GM19397 (cell line): ENCODE measurements at regions not wholly inside any gene's neighbourhood (a gene's known extent, or its start where the extent isn't known, plus 50 kb on each side); places are given as distances from the start of the nearest gene placed in this dataset.
"Not testable (repeated sequence)": the region's sequence is repeated elsewhere in the genome, so short reads cannot be mapped to it uniquely, and the experiment has no call there.

Source experiments
- ATAC-seq: cut with Tn5 transposase; IDR thresholded peaks from one replicate; pipeline ENCODE4 v1.9.1; 2021; ENCODE audit warnings: mild to moderate bottlenecking, moderate library complexity; ENCODE audit not compliant: unreplicated experiment

DNA sequence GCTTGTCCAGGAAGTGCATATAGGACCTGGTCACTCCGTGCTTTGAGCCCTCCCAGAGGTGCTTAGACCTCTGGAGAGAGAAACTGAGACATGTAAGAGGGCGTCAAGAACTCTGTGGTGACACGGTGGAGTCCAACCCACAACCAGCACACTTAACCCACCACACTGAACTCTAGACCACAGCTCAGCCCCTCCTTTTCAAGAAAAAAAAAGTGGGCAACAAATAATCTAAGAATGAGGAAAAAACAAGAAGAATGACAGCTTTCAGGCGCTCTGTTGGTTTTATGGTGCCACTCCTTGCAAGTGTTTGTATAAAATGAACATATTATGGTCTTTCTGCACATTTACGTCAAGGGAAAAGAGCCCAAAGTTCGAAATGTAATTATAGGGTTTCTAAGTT, 50.2 kb upstream of the SNAPC3 start:
- no peak for ATAC-seq

DNA sequence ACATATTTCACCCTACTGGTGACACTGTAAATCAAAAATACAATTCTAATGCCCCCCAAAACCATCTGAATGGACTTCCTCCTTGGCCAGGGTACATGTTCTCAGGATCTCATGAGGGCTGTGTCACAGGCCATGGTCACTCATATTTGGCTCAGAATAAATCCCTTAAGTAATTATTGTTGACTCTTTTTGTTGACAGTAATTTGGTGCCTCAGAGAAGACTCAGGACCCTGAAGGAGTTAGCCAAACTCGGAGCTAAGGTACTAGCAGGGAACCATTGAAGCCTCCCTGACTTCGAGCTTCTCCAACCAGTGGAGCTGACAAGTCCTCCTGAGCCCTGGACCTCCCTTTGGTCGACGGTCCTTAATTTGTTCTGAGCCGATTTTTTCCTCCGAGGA, 51.2 kb upstream of the SNAPC3 start:
- no peak for ATAC-seq

DNA sequence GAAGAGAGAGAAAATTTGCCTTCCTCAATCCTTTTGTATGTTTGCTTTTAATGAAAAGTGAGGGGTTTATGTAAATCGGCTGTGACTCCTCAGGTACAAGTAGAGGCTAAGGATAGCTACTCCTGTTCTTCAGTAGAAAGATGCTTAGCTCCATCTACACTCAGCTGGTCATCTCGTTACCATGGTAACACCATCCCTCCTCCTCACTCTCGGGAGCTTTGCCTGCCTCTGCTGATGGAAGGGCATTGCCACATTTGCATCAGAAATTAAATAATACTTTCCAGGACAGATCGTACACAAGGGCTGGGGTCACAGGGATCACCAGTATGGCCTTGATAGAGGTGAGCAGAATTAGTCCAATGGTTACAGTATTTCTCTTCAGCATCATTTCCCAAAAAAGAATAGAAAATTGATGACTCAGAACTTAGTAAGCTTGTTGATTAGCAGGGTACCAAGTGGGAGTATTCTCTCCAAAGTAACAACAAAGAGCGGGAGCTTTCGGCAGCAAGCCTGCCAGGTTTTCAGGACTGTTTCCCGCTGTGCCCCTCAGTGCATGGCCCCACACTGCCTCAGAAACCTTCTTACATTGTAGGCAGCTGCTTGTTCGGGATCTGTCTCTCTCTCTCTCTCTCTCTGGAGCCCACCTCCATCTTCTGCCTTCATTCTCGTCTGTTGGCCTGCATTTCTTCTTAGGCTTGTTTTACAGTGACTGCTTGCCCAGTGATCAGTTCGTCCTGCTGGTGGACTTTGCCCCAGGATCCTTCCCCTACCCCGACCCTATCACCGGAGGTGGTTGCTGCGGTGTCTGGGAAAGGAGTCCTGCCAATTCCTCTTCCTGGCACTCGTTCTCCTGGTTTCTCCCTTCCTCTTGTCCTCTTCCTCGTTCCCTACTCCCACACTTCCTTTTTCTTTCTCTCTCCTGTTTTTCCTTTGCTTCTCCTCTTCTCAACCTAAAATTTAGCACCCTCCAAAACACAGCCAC, 51.9 kb upstream of the SNAPC3 start:
- no peak for ATAC-seq

DNA sequence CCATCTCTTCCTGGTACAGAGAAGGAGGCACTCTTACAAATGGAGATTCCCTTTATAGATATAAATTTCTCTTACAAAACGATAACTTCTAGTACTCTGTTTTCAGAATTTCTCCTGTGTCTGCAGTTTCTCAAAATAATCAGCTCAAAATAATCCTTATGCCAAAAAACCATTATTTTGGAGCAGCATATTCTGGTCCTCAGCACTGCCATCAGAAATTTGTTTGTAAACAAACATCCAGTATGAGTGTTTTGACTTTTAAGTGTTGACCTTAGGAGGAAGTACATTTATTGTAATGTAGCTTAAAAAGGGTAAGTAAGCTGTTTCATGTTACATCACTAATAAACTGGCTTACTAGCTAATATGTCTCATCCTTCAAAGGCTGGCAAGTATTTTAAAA, 52.8 kb upstream of the SNAPC3 start:
- ATAC-seq, result no peak

DNA sequence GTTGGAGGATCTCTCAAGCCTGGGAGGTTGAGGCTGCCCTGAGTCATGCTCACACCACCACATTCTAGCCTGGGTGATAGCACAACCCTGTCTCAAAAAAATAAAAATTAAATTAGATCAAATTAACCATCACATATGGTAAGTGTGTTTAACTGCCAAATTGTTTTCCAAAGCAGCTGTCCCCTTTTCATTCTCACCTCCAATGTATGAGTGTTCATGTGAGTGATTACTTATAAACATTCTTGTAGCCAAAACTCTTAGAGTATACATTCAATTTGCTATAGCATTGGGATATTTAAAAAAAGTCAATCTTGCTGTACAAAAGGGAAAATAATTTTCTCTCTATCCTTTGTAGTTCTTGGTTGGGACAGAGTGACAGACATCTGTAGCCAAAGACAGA, 53.4 kb upstream of the SNAPC3 start:
- ATAC-seq, result no peak

DNA sequence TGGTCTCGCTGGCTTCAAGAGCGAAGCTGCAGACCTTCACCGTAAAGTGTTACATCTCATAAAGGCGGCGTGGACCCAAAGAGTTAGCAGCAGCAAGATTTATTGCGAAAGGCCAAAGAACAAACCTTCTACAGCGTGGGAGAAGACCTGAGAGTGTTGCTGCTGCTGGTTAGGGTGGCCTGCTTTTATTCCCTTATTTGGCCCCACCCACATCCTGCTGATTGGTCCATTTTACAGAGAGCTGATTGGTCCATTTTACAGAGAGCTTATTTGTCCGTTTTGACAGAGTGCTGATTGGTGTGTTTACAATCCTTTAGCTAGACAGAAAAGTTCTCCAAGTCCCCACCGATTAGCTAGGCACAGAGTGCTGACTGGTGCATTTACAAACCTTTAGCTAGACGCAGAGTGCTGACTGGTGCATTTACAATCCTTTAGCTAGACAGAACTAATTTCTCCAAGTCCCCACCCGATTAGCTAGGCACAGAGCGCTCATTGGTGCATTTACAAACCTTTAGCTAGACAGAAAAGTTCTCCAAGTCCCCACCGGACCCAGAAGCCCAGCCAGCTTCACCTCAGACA, 57.6 kb upstream of the SNAPC3 start:
- not testable (repeated sequence) for ATAC-seq

DNA sequence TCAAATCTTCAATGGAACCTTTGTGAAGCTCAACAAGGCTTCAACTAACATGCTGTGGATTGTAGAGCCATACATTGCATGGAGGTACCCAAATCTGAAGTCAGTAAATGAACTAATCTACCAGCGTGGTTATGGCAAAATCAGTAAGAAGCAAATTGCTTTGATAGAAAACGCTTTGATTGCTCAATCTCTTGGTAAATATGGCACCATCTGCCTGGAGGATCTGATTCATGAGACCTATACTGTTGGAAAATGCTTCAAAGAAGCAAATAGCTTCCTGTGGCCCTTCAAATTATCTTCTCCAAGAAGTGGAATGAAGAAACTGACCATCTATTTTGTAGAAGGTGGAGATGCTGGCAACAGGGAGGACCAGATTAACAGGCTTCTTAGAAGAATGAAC, 54.7 kb upstream of the TTC39B start:
- ATAC-seq, result no peak

DNA sequence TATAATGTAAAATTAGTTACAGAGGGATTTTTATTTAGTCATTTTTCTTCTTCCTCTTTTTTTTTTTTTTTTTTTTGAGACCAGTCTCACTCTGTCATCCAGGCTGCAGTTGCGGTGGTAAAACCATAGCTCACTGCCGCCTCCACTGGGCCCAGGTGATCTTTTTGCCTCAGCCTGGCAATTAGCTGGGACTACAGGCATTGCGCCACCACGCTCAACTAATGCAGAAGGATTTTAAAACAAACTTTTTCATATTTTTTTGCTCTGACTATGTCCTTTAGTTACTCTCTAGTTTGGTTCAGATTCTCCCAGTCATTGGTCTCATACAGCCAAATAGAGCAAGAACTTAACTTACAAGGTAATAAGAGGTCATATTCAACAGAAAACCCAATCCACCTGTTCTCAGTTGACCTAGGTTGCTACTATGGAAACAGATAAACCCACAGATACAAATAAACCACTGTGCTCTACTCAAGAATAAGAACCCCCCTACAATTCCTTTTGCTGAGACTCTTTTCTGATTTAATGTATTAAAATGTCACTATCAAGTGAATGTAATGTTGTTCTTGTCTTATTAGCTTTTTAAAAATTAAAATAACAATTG, 50.1 kb upstream of the TTC39B start:
- ATAC-seq, result peak; percentile 84
